Coronary artery (tissue), 2 donors: ENCODE measurements at regions not wholly inside any gene's neighbourhood (a gene's known extent, or its start where the extent isn't known, plus 50 kb on each side); places are given as distances from the start of the nearest gene placed in this dataset.
"Not testable (repeated sequence)": the region's sequence is repeated elsewhere in the genome, so short reads cannot be mapped to it uniquely, and the experiment has no call there.

Experiments
- DNase-seq: peaks from one replicate; pipeline ENCODE4 v3.0.0-alpha.2; 2017; ENCODE audit warnings: low spot score
- H3K27ac ChIP-seq, 2 donors: fragments of 200-600 bp; sonication (generic); one replicate each; pipeline ENCODE4 v1.5.1; 2016 to 2019
- H3K4me3 ChIP-seq: fragments of 200-600 bp; sonication (generic); 2 replicates; pipeline ENCODE4 v1.5.1; 2016; ENCODE audit warnings: mild to moderate bottlenecking, moderate library complexity
- TF ChIP-seq, protein P1 (sequence below): fragments of 200-600 bp; sonication (generic); IDR thresholded peaks from one replicate; pipeline ENCODE4 v1.5.1; 2019; ENCODE audit warnings: antibody characterized with exemption

DNA sequence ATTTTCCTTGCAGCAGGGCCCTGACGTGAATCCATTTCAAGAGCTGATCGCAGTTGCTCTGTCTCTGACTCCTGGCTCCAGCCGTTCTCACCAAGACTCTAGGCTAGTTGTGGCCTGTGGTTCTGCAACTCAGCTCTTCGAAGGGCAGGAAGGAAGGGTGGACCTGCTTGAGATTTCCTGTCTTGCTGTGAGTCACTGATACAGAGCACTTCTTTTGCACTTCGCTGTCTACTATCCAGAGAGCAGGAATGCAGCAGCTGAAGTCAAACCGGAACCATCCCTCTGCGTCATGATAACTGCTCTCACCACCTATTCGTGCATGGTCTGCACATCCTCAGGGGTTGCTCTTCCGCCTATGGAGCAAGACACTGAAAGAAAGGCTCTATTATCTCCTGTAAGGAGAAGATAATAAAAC, 59.7 kb downstream of the RAP2B start:
- Histone ChIP-seq H3K4me3 (no peak overlapping the region), H3K27ac (peak overlapping the region in 1 of 2 donors; percentile 53)
- TF ChIP-seq, protein P1, sequence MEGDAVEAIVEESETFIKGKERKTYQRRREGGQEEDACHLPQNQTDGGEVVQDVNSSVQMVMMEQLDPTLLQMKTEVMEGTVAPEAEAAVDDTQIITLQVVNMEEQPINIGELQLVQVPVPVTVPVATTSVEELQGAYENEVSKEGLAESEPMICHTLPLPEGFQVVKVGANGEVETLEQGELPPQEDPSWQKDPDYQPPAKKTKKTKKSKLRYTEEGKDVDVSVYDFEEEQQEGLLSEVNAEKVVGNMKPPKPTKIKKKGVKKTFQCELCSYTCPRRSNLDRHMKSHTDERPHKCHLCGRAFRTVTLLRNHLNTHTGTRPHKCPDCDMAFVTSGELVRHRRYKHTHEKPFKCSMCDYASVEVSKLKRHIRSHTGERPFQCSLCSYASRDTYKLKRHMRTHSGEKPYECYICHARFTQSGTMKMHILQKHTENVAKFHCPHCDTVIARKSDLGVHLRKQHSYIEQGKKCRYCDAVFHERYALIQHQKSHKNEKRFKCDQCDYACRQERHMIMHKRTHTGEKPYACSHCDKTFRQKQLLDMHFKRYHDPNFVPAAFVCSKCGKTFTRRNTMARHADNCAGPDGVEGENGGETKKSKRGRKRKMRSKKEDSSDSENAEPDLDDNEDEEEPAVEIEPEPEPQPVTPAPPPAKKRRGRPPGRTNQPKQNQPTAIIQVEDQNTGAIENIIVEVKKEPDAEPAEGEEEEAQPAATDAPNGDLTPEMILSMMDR, result no peak
- DNase-seq, result peak; percentile 75

DNA sequence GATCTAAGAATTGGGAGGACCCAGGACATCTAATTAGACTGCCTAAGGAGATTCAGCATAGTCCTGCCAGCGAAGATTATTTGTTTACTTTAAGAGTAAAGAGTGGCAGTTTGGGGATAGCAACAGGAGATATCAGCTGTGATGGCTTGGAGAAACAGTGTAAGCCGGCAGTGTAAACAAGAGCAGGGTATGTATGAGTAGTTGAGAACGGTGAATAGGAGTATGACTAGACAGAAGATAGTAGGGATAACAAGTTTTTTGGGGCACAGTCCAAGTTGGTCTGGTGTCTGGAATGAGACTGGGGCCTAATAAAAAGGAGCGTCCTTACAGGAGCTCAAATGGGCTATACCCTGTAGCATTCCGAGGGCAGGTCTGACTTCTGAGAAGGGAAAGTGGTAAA, 64.9 kb downstream of the RAP2B start:
- H3K4me3 ChIP-seq, DNase-seq, H3K27ac ChIP-seq: not testable (repeated sequence)

DNA sequence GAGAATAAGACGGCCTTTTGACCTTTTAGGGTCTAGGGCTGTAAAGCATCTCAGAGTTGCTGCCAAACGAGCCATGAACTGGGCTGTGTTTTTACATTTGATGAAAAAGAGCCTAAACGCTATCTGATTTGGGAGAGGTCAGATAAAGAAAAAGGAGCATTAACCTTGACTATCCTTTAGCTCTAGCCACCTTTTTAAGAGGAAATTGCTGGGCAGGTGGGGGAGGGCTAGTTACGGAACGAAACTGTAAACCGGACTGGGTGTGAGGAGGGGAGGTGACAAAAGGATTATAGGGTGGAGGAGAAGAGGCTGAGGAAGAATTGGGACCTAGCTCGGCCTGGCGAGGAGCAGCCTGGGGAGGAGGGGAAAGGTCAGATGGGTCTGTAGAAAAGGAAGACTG, 68.4 kb downstream of the RAP2B start:
- not testable (repeated sequence) for DNase-seq, H3K27ac ChIP-seq, H3K4me3 ChIP-seq

DNA sequence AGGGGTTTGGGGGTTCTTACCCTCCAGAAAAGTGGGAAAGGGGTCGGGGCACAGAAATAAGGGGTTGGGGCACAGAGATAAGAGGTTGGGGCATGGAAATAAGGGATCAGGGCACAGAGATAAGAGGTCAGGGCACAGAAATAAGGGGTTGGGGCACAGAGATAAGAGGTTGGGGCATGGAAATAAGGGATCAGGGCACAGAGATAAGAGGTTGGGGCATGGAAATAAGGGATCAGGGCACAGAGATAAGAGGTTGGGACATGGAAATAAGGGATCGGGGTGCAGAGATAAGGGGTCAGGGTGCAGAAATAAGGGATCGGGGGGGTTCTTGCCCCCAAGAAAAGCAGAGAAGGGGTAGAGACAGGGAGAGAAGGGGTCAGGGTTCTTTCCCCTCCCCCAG, 69.2 kb downstream of the RAP2B start:
- DNase-seq, H3K27ac ChIP-seq, H3K4me3 ChIP-seq: not testable (repeated sequence)

DNA sequence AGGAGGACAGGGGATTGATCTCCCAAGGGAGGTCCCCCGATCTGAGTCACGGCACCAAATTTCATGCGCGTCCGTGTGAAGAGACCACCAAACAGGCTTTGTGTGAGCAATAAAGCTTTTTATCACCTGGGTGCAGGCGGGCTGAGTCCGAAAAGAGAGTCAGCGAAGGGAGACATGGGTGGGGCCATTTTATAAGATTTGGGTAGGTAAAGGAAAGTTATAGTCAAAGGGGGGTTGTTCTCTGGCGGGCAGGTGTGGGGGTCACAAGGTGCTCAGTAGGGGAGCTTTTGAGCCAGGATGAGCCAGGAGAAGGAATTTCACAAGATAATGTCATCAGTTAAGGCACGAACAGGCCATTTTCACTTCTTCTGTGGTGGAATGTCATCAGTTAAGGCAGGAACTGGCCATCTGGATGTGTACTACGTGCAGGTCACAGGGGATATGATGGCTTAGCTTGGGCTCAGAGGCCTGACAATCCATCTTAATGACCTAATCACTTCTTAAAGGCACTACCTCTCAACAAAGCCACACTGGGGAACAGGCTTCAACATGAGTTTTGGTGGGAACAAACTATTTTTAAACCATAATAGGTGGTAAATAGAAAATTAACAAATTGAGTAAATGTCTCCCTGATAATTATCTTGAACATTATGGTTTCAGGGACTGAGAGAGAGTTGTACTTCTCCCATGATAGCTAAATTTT, 70.2 kb downstream of the RAP2B start:
- DNase-seq, H3K4me3 ChIP-seq, H3K27ac ChIP-seq: not testable (repeated sequence)

DNA sequence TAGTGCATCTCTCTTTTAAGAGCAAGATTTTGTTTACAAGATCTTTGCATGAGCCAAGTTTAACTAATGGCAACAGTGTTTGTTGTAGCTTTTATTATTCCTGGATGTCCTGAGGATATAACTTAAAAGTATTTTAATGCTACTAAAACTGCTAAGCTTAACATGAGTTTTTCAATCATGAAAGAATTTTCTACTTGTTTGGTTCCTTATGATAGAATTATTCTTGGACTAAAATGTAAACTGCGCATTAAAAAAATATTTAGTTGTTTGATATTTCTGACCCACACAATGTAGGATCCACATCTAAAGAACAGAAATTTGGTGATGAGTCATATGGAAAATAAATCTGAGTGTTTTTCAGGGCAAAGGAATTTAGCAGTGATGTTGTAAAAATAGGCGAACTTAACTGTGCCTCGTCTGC, 70.8 kb downstream of the RAP2B start:
- DNase-seq, result no peak
- TF ChIP-seq, protein P1, result no peak
- Histone ChIP-seq H3K27ac (peak overlapping the region in 1 of 2 donors; percentile 12), H3K4me3 (no peak overlapping the region)

DNA sequence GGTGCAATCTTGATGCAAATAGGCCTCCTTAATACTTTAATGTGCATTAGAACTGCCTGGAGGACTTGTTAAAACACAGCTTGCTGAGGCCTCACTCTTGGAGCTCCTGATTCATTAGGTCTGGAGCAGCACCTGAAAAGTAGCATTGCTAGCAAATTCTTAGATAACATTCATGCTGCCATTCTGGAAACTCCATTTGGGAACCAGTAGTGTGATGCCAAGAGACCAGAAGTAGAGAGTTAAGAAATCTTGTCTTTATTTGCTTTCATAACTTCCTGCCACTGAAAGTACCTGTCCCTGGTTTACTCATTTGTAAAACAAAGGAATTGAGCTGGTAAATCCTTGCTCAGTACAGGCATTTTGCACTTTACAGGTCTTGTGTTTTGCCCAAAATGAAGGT, 72.0 kb downstream of the RAP2B start:
- no peak overlapping the region for H3K27ac ChIP-seq
- TF ChIP-seq, protein P1, result no peak
- no peak overlapping the region for H3K4me3 ChIP-seq
- no peak for DNase-seq

DNA sequence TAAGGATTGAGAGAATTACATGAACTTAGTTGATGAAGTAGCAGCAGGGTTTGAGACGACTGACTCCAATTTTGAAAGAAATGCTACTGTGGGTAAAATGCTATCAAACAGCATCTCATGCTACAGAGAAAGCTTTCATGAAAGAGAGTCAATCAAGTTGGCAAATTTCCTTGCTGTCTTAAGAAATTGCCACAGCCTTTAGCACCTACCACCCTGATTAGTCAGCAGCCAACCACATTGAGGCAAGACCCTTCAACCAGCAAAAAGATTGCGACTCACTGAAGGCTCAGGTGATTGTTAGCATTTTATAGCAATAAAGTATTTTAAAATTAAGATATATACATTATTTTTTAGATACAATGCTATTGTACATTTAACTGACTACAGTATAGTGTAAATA, 80.9 kb downstream of the RAP2B start:
- H3K4me3 ChIP-seq, result no peak overlapping the region
- TF ChIP-seq, protein P1, result no peak
- DNase-seq, result no peak
- no peak overlapping the region for H3K27ac ChIP-seq

DNA sequence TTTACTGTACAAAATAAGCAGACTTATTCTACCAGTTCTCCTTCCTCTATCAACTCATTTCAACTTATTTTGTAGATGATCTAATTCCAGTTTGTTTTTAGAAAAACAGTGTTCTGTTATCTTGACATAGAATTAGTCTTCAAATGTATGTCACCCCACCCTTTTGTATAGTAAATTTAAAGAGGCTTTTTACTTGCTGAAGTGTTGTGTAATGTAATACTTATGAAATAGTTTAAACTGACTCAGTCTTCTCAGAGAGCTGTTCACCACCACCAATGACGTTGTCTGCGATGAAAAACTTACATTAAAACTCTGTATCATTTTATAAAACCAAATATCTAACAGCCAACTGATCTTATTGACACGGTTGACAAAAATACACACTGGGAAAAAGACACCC, 82.9 kb downstream of the RAP2B start:
- no peak for DNase-seq
- Histone ChIP-seq H3K4me3 (no peak overlapping the region), H3K27ac (no peak overlapping the region)
- TF ChIP-seq, protein P1, result no peak
